Keratinocyte (primary cell): ENCODE measurements at regions not wholly inside any gene's neighbourhood (a gene's known extent, or its start where the extent isn't known, plus 50 kb on each side); places are given as distances from the start of the nearest gene placed in this dataset.

Experiments used
- DNase-seq: peaks from one replicate; pipeline ENCODE4 v3.0.0-alpha.2; 2011; ENCODE audit warnings: low read depth, missing footprints, low spot score
- FAIRE-seq: peaks from 2 replicates; lab custom pipeline; 2011; peaks lifted over from hg19 to GRCh38; lab: Jason Lieb, UNC
- H2AFZ ChIP-seq: 2 replicates; pipeline ENCODE4 v1.6.0; 2012; ENCODE audit warnings: low read length, control low read depth, inconsistent platforms; ENCODE audit not compliant: control insufficient read depth
- H3K27ac ChIP-seq: 2 replicates; pipeline ENCODE4 v1.5.1; 2011; ENCODE audit warnings: low read length; ENCODE audit not compliant: control insufficient read depth, insufficient read depth
- H3K27me3 ChIP-seq: 3 replicates; pipeline ENCODE4 v1.6.0; 2011; ENCODE audit warnings: low read length; ENCODE audit not compliant: control insufficient read depth, insufficient read depth; ENCODE audit errors: extremely low read depth
- H3K36me3 ChIP-seq, 2 experiments: 2 replicates in 1 of 2; 3 replicates in 1 of 2; pipeline ENCODE4 v1.5.1; 2011; ENCODE audit warnings: low read length in 2 of 2, mild to moderate bottlenecking in 1 of 2; ENCODE audit not compliant: control insufficient read depth in 2 of 2, insufficient read depth in 2 of 2; ENCODE audit errors: extremely low read depth in 1 of 2
- H3K4me1 ChIP-seq: 3 replicates; pipeline ENCODE4 v1.5.1; 2011; ENCODE audit warnings: low read length; ENCODE audit not compliant: control insufficient read depth, insufficient read depth; ENCODE audit errors: extremely low read depth
- H3K4me2 ChIP-seq: 3 replicates; pipeline ENCODE4 v1.6.0; 2011; ENCODE audit warnings: low read depth, low read length; ENCODE audit not compliant: control insufficient read depth, insufficient read depth; ENCODE audit errors: extremely low read depth
- H3K4me3 ChIP-seq, 3 experiments: fragments of 200-600 bp in 1 of 3; sonication (generic) in 1 of 3; 2 replicates in 2 of 3; 3 replicates in 1 of 3; pipeline ENCODE4 v1.5.1; 2011 to 2016; ENCODE audit warnings: low read length in 3 of 3, mild to moderate bottlenecking in 3 of 3, control low read depth in 2 of 3, inconsistent platforms in 1 of 3, low read depth in 1 of 3, mixed read lengths in 1 of 3, mixed run types in 1 of 3, moderate library complexity in 1 of 3; ENCODE audit not compliant: control insufficient read depth in 2 of 3, insufficient read depth in 2 of 3; ENCODE audit errors: extremely low read depth in 1 of 3
- H3K79me2 ChIP-seq: 2 replicates; pipeline ENCODE4 v1.6.0; 2012; ENCODE audit warnings: low read length; ENCODE audit not compliant: control insufficient read depth, insufficient read depth
- H3K9ac ChIP-seq: 3 replicates; pipeline ENCODE4 v1.6.0; 2011; ENCODE audit warnings: low read length; ENCODE audit not compliant: control insufficient read depth, insufficient read depth; ENCODE audit errors: extremely low read depth
- H3K9me1 ChIP-seq: 3 replicates; pipeline ENCODE4 v1.6.0; 2011; ENCODE audit warnings: low read length; ENCODE audit not compliant: control insufficient read depth, insufficient read depth; ENCODE audit errors: extremely low read depth
- H3K9me3 ChIP-seq: 2 replicates; pipeline ENCODE4 v1.5.1; 2012; ENCODE audit warnings: low read depth, low read length; ENCODE audit not compliant: control insufficient read depth
- H4K20me1 ChIP-seq: 3 replicates; pipeline ENCODE4 v1.6.0; 2011; ENCODE audit warnings: low read length; ENCODE audit not compliant: control insufficient read depth, insufficient read depth; ENCODE audit errors: extremely low read depth
- EZH2 ChIP-seq: IDR thresholded peaks from one replicate; pipeline ENCODE4 v1.6.1; 2012; ENCODE audit warnings: inconsistent platforms, mild to moderate bottlenecking, low read length, moderate library complexity
- dilution Hi-C: fragments of 300-500 bp; cut with MboI; formaldehyde crosslinking; loops from one replicate; pipeline ENCODE4 v1.7.0; 2020; ENCODE audit warnings: low sequenced_read_pairs; ENCODE audit not compliant: extremely low pct_ligation_motif_present
- TF ChIP-seq, protein P1 (sequence below), 3 experiments: IDR thresholded peaks in 1 of 3; conservative IDR thresholded peaks in 1 of 3; optimal IDR thresholded peaks in 1 of 3; 2 replicates in 2 of 3; 3 replicates in 1 of 3; pipeline versions ENCODE3 to v1.5.1; 2011; ENCODE audit warnings: low read length in 3 of 3, mild to moderate bottlenecking in 3 of 3, moderate library complexity in 2 of 3, control low read depth in 1 of 3, inconsistent platforms in 1 of 3; ENCODE audit not compliant: insufficient read depth in 2 of 3; ENCODE audit errors: extremely low read depth in 1 of 3

- no peak overlapping the region for H3K4me2 ChIP-seq
- no peak for FAIRE-seq
- TF ChIP-seq, protein P1, sequence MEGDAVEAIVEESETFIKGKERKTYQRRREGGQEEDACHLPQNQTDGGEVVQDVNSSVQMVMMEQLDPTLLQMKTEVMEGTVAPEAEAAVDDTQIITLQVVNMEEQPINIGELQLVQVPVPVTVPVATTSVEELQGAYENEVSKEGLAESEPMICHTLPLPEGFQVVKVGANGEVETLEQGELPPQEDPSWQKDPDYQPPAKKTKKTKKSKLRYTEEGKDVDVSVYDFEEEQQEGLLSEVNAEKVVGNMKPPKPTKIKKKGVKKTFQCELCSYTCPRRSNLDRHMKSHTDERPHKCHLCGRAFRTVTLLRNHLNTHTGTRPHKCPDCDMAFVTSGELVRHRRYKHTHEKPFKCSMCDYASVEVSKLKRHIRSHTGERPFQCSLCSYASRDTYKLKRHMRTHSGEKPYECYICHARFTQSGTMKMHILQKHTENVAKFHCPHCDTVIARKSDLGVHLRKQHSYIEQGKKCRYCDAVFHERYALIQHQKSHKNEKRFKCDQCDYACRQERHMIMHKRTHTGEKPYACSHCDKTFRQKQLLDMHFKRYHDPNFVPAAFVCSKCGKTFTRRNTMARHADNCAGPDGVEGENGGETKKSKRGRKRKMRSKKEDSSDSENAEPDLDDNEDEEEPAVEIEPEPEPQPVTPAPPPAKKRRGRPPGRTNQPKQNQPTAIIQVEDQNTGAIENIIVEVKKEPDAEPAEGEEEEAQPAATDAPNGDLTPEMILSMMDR (optimal IDR thresholded peaks at IDR 0.05 in 1 of 3, IDR thresholded peaks at IDR 0.05 in 1 of 3, conservative IDR thresholded peaks at IDR 0.05 in 1 of 3; ENCODE audit: extremely low read depth in 1 of 3, insufficient read depth in 2 of 3, low read length in 3 of 3), result no peak
- TF ChIP-seq EZH2, result no peak
- no peaks in the 10 kb centered on the region for H3K9me1 ChIP-seq
- peaks cover 15% of the 10 kb centered on the region for H3K27me3 ChIP-seq
- H2AFZ ChIP-seq, result no peak overlapping the region
- H3K27ac ChIP-seq, result no peak overlapping the region
- dilution Hi-C loops, result no loop called here
- no peaks in the 10 kb centered on the region for H3K79me2 ChIP-seq
- no peak overlapping the region for H3K4me3 ChIP-seq
- DNase-seq, result no peak
- H3K36me3 ChIP-seq, result no peaks in the 10 kb centered on the region
- no peaks in the 10 kb centered on the region for H3K4me1 ChIP-seq
- no peaks in the 10 kb centered on the region for H4K20me1 ChIP-seq
- H3K9ac ChIP-seq, result no peak overlapping the region
- H3K9me3 ChIP-seq, result no peaks in the 10 kb centered on the region
Observed at GRCh38 chr1:217079584-217079983, 356.4 kb upstream of the ESRRG start.

DNA sequence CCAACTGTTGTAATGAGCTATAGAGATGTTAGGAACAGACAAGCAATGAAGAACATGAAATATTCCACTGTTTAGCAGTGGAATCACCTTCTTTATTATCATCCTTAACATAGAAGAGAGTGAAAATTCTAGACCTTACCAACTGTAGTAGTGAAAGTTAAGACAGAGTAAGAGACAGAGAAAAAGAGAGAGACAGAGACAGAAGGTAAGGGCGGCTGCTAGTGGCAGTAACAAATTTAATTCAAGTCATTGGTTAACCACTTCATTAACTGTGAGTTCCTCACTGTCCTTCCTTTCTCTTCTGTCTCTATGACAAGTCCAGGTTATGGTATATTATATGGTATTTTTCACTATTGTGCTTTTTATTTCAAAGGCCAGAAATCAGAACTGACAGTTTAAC, 355.7 kb upstream of the ESRRG start:
- H3K27ac ChIP-seq, result no peak overlapping the region
- no peaks in the 10 kb centered on the region for H4K20me1 ChIP-seq
- H3K9me1 ChIP-seq, result no peaks in the 10 kb centered on the region
- no peak for DNase-seq
- dilution Hi-C loops, result no loop called here
- no peak overlapping the region for H3K4me2 ChIP-seq
- no peaks in the 10 kb centered on the region for H3K4me1 ChIP-seq
- peaks cover 15% of the 10 kb centered on the region for H3K27me3 ChIP-seq
- no peak overlapping the region for H2AFZ ChIP-seq
- no peak overlapping the region for H3K4me3 ChIP-seq
- TF ChIP-seq EZH2, result no peak
- TF ChIP-seq, protein P1 (optimal IDR thresholded peaks at IDR 0.05 in 1 of 3, IDR thresholded peaks at IDR 0.05 in 1 of 3, conservative IDR thresholded peaks at IDR 0.05 in 1 of 3; ENCODE audit: extremely low read depth in 1 of 3, insufficient read depth in 2 of 3, low read length in 3 of 3), result no peak
- FAIRE-seq, result no peak
- no peak overlapping the region for H3K9ac ChIP-seq
- no peaks in the 10 kb centered on the region for H3K79me2 ChIP-seq
- H3K36me3 ChIP-seq, result no peaks in the 10 kb centered on the region
- H3K9me3 ChIP-seq, result no peaks in the 10 kb centered on the region
